HEK293 (cell line): ENCODE measurements at regions not wholly inside any gene's neighbourhood (a gene's known extent, or its start where the extent isn't known, plus 50 kb on each side); places are given as distances from the start of the nearest gene placed in this dataset.

Experiments
- CTCF ChIP-seq: fragments of 450-650 bp; formaldehyde crosslinking; IDR thresholded peaks from 2 replicates; pipeline ENCODE4 v1.5.1; 2016; ENCODE audit warnings: missing biosample characterization, missing genetic modification characterization
- KLF17 ChIP-seq: fragments of 450-650 bp; formaldehyde crosslinking; IDR thresholded peaks from 2 replicates; pipeline ENCODE4 v1.5.1; 2016; ENCODE audit warnings: missing biosample characterization, missing genetic modification characterization
- SP2 ChIP-seq: fragments of 450-650 bp; formaldehyde crosslinking; IDR thresholded peaks from 2 replicates; pipeline ENCODE4 v1.5.1; 2016; ENCODE audit warnings: missing biosample characterization, missing genetic modification characterization
- ZBTB1 ChIP-seq: fragments of 450-650 bp; formaldehyde crosslinking; IDR thresholded peaks from 2 replicates; pipeline ENCODE4 v1.5.1; 2016; ENCODE audit warnings: missing biosample characterization, missing genetic modification characterization
- ZBTB20 ChIP-seq: fragments of 450-650 bp; formaldehyde crosslinking; IDR thresholded peaks from 2 replicates; pipeline ENCODE4 v1.5.1; 2016; ENCODE audit warnings: missing biosample characterization, missing genetic modification characterization
- ZNF121 ChIP-seq: fragments of 450-650 bp; formaldehyde crosslinking; IDR thresholded peaks from 2 replicates; pipeline ENCODE4 v1.5.1; 2016; ENCODE audit warnings: missing biosample characterization, missing genetic modification characterization
- ZNF280D ChIP-seq: fragments of 450-650 bp; formaldehyde crosslinking; IDR thresholded peaks from 2 replicates; pipeline ENCODE4 v1.5.1; 2016; ENCODE audit warnings: missing biosample characterization, missing genetic modification characterization
- ZNF324 ChIP-seq: fragments of 450-650 bp; formaldehyde crosslinking; IDR thresholded peaks from 2 replicates; pipeline ENCODE4 v1.5.1; 2016; ENCODE audit warnings: missing biosample characterization, missing genetic modification characterization
- ZNF600 ChIP-seq: fragments of 450-650 bp; formaldehyde crosslinking; IDR thresholded peaks from 2 replicates; pipeline ENCODE4 v1.5.1; 2016; ENCODE audit warnings: missing biosample characterization, missing genetic modification characterization
- ZNF639 ChIP-seq: fragments of 450-650 bp; formaldehyde crosslinking; IDR thresholded peaks from 2 replicates; pipeline ENCODE4 v1.5.1; 2016; ENCODE audit warnings: missing biosample characterization, missing genetic modification characterization

GRCh38 chr3:110253794-110254193 is 817.8 kb upstream of the NECTIN3 start:
- no peak for TF ChIP-seq ZBTB1
- no peak for TF ChIP-seq KLF17 (tag by site-specific recombination)
- TF ChIP-seq CTCF (tag by site-specific recombination) = no peak
- TF ChIP-seq ZNF280D (tag by site-specific recombination) = no peak
- no peak for TF ChIP-seq ZBTB20 (tag by site-specific recombination)
- TF ChIP-seq ZNF639 (tag by site-specific recombination) = no peak
- TF ChIP-seq ZNF600 (tag by site-specific recombination) = no peak
- no peak for TF ChIP-seq ZNF121 (tag by site-specific recombination)
- no peak for TF ChIP-seq ZNF324 (tag by site-specific recombination)
- no peak for TF ChIP-seq SP2 (tag by site-specific recombination)
